DOHH2 (cell line): ENCODE measurements at regions not wholly inside any gene's neighbourhood (a gene's known extent, or its start where the extent isn't known, plus 50 kb on each side); places are given as distances from the start of the nearest gene placed in this dataset.

Source experiments
- CTCF ChIP-seq: fragments of 200-600 bp; sonication (generic); IDR thresholded peaks from one replicate; pipeline ENCODE4 v1.5.1; 2014; ENCODE audit warnings: antibody characterized with exemption, mild to moderate bottlenecking, low read depth, low read length; ENCODE audit not compliant: poor library complexity, severe bottlenecking
- EZH2phosphoT487 ChIP-seq: fragments of 200-600 bp; sonication (generic); IDR thresholded peaks from 2 replicates; pipeline ENCODE4 v1.6.1; 2017; ENCODE audit warnings: borderline replicate concordance, mild to moderate bottlenecking, antibody characterized with exemption, low read length, moderate library complexity, mixed read lengths

- TF ChIP-seq CTCF: no peak
- TF ChIP-seq EZH2phosphoT487: no peak
Measured at GRCh38 chr3:19822805-19823204, 111.2 kb downstream of the EFHB start.
